ENCODE measurements at regions not wholly inside any gene's neighbourhood (a gene's known extent, or its start where the extent isn't known, plus 50 kb on each side); places are given as distances from the start of the nearest gene placed in this dataset.

DNA sequence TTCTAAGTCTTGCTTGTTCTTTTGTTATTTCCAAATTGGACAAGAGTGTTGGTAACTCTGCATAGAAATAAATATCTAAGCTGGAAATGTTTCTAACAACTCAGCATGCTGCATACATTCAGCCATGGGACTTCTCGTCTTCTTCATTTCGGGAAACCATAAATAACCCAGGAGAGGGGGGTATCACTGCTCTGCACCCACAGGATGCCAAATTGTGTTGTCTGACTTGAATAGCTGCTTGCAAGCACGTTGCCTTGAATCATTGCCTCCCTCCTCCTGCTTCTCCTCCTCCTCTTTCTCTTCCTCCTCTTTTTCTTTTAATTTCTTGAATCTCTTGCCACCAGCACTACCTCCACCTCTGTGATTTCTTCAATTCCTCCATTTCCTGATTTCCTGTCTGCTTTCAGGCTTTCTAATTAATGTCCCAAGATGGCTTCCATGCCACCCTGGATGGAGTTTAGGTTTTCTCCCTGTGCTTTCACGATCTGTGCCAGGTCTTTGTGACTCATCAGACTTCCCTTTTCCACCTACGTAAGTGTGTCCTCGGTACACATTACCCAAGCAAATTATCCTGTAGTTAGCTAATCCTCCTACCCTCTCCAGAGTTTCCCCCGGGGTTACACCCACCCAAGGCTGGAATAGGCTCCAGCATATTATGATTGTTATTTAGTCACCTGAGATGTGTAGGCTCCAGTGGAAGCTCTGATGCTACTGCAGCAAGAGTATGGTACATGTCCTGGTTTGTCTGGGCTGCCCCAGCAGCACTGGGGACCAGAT is 122.6 kb upstream of the VCX3B start:
- DNase-seq (ENCODE audit: low read depth) (peak; percentile 70), FAIRE-seq (no peak)
- H3K79me2 ChIP-seq (ENCODE audit: insufficient read depth, low read length), result no peaks in the 10 kb centered on the region
- no peak overlapping the region for H3K4me2 ChIP-seq (ENCODE audit: low read length)
- H3K9me3 Mint-ChIP-seq (ENCODE audit: unreplicated experiment), result no peaks in the 10 kb centered on the region
- no peaks in the 10 kb centered on the region for H3K36me3 Mint-ChIP-seq (ENCODE audit: low read depth, unreplicated experiment)
- no peaks in the 10 kb centered on the region for H4K20me1 ChIP-seq (ENCODE audit: insufficient read depth, low read length)
- H3K4me3 ChIP-seq (ENCODE audit: insufficient read depth, low read depth, low read length), result no peak overlapping the region
- no peaks in the 10 kb centered on the region for H3K27me3 Mint-ChIP-seq (ENCODE audit: low read depth, unreplicated experiment)
- no peaks in the 10 kb centered on the region for H3K36me3 ChIP-seq (ENCODE audit: insufficient read depth, low read length)
- no peak overlapping the region for H3K4me3 Mint-ChIP-seq (ENCODE audit: unreplicated experiment)
- no peaks in the 10 kb centered on the region for H3K27me3 ChIP-seq (ENCODE audit: insufficient read depth, low read length)
- H3K4me1 ChIP-seq (ENCODE audit: insufficient read depth, low read length), result peaks cover 5% of the 10 kb centered on the region
- no peaks in the 10 kb centered on the region for H3K4me1 Mint-ChIP-seq (ENCODE audit: low read depth, unreplicated experiment)
- TF ChIP-seq, protein P1, sequence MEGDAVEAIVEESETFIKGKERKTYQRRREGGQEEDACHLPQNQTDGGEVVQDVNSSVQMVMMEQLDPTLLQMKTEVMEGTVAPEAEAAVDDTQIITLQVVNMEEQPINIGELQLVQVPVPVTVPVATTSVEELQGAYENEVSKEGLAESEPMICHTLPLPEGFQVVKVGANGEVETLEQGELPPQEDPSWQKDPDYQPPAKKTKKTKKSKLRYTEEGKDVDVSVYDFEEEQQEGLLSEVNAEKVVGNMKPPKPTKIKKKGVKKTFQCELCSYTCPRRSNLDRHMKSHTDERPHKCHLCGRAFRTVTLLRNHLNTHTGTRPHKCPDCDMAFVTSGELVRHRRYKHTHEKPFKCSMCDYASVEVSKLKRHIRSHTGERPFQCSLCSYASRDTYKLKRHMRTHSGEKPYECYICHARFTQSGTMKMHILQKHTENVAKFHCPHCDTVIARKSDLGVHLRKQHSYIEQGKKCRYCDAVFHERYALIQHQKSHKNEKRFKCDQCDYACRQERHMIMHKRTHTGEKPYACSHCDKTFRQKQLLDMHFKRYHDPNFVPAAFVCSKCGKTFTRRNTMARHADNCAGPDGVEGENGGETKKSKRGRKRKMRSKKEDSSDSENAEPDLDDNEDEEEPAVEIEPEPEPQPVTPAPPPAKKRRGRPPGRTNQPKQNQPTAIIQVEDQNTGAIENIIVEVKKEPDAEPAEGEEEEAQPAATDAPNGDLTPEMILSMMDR (IDR thresholded peaks at IDR 0.05; ENCODE audit: insufficient read depth, low read depth, low read length), result no peak
- no peak for TF ChIP-seq EZH2 (IDR thresholded peaks at IDR 0.05; ENCODE audit: insufficient read depth, low read length)
- no peak overlapping the region for H3K27ac ChIP-seq (ENCODE audit: low read depth, low read length)
- no peak overlapping the region for H3K9ac ChIP-seq (ENCODE audit: low read length)
- no peak overlapping the region for H2AFZ ChIP-seq (ENCODE audit: low read depth, low read length)
- H3K9me3 ChIP-seq (ENCODE audit: insufficient read depth, low read depth, low read length), result no peaks in the 10 kb centered on the region
- no peak overlapping the region for H3K27ac Mint-ChIP-seq (ENCODE audit: unreplicated experiment)

DNA sequence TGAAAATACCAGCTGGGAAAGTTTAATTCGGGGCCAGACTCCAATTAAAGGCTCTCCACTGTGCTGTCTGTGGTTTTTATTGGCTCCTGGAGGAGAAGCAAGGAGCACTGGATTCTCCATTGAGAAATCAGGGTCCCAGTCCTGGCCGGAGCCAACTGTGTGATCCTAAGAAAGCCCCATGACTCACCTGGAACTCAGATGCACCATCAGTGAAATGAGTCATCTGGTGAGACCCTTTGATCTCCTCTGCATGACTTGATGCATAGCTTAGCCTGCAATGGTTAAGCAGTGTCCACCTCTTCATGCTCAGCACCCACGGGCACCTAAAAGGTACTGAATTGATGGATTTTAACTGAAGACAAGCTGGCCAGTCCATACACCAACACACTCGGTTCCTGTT is 119.2 kb upstream of the VCX3B start:
- TF ChIP-seq, protein P1 (IDR thresholded peaks at IDR 0.05; ENCODE audit: insufficient read depth, low read depth, low read length), result no peak
- TF ChIP-seq EZH2 (IDR thresholded peaks at IDR 0.05; ENCODE audit: insufficient read depth, low read length), result no peak
- no peak overlapping the region for H3K27ac Mint-ChIP-seq (ENCODE audit: unreplicated experiment)
- Histone ChIP-seq H3K27me3 (ENCODE audit: insufficient read depth, low read length) (no peaks in the 10 kb centered on the region), H3K4me2 (ENCODE audit: low read length) (no peak overlapping the region), H2AFZ (ENCODE audit: low read depth, low read length) (no peak overlapping the region), H3K27ac (ENCODE audit: low read depth, low read length) (no peak overlapping the region), H3K9me3 (ENCODE audit: insufficient read depth, low read depth, low read length) (no peaks in the 10 kb centered on the region), H4K20me1 (ENCODE audit: insufficient read depth, low read length) (no peaks in the 10 kb centered on the region), H3K4me1 (ENCODE audit: insufficient read depth, low read length) (peaks cover 5% of the 10 kb centered on the region), H3K9ac (ENCODE audit: low read length) (no peak overlapping the region), H3K79me2 (ENCODE audit: insufficient read depth, low read length) (no peaks in the 10 kb centered on the region), H3K4me3 (ENCODE audit: insufficient read depth, low read depth, low read length) (no peak overlapping the region), H3K36me3 (ENCODE audit: insufficient read depth, low read length) (no peaks in the 10 kb centered on the region)
- no peaks in the 10 kb centered on the region for H3K36me3 Mint-ChIP-seq (ENCODE audit: low read depth, unreplicated experiment)
- peak; percentile 80 for DNase-seq (ENCODE audit: low read depth)
- H3K9me3 Mint-ChIP-seq (ENCODE audit: unreplicated experiment), result no peaks in the 10 kb centered on the region
- no peaks in the 10 kb centered on the region for H3K4me1 Mint-ChIP-seq (ENCODE audit: low read depth, unreplicated experiment)
- peak; percentile 62 for FAIRE-seq
- no peak overlapping the region for H3K4me3 Mint-ChIP-seq (ENCODE audit: unreplicated experiment)
- no peaks in the 10 kb centered on the region for H3K27me3 Mint-ChIP-seq (ENCODE audit: low read depth, unreplicated experiment)

DNA sequence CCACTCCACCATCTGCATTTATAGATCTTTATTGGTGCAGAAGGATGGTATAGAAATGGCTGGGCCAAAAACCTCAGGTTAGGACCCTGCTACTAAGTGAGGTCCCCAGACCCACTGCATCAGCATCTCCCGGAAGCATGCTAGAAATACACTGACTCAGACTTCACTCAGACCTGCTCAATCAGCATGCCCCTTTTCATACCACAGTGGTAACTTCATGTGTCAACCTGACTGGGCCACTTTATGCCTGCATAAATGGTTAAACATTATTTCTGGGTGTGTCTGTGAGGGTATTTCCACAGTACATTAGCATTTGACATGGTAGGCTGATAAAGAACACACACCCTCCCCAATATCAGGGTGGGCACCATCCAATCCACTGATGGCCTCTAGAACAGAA is 118.6 kb upstream of the VCX3B start:
- Histone ChIP-seq H3K27ac (ENCODE audit: low read depth, low read length) (no peak overlapping the region), H3K9me3 (ENCODE audit: insufficient read depth, low read depth, low read length) (no peaks in the 10 kb centered on the region), H3K4me1 (ENCODE audit: insufficient read depth, low read length) (peaks cover 5% of the 10 kb centered on the region), H3K79me2 (ENCODE audit: insufficient read depth, low read length) (no peaks in the 10 kb centered on the region), H3K36me3 (ENCODE audit: insufficient read depth, low read length) (no peaks in the 10 kb centered on the region), H3K27me3 (ENCODE audit: insufficient read depth, low read length) (no peaks in the 10 kb centered on the region), H4K20me1 (ENCODE audit: insufficient read depth, low read length) (no peaks in the 10 kb centered on the region), H3K9ac (ENCODE audit: low read length) (no peak overlapping the region), H3K4me2 (ENCODE audit: low read length) (no peak overlapping the region), H3K4me3 (ENCODE audit: insufficient read depth, low read depth, low read length) (no peak overlapping the region), H2AFZ (ENCODE audit: low read depth, low read length) (no peak overlapping the region)
- no peaks in the 10 kb centered on the region for H3K4me1 Mint-ChIP-seq (ENCODE audit: low read depth, unreplicated experiment)
- no peak for DNase-seq (ENCODE audit: low read depth)
- H3K27me3 Mint-ChIP-seq (ENCODE audit: low read depth, unreplicated experiment), result no peaks in the 10 kb centered on the region
- no peak for FAIRE-seq
- no peaks in the 10 kb centered on the region for H3K9me3 Mint-ChIP-seq (ENCODE audit: unreplicated experiment)
- no peak overlapping the region for H3K4me3 Mint-ChIP-seq (ENCODE audit: unreplicated experiment)
- H3K27ac Mint-ChIP-seq (ENCODE audit: unreplicated experiment), result no peak overlapping the region
- H3K36me3 Mint-ChIP-seq (ENCODE audit: low read depth, unreplicated experiment), result no peaks in the 10 kb centered on the region
- TF ChIP-seq, protein P1 (IDR thresholded peaks at IDR 0.05; ENCODE audit: insufficient read depth, low read depth, low read length), result no peak
- no peak for TF ChIP-seq EZH2 (IDR thresholded peaks at IDR 0.05; ENCODE audit: insufficient read depth, low read length)

Measured in astrocyte (in vitro differentiated cells and primary cell).